ENCODE measurements at regions not wholly inside any gene's neighbourhood (a gene's known extent, or its start where the extent isn't known, plus 50 kb on each side); places are given as distances from the start of the nearest gene placed in this dataset.

DNA sequence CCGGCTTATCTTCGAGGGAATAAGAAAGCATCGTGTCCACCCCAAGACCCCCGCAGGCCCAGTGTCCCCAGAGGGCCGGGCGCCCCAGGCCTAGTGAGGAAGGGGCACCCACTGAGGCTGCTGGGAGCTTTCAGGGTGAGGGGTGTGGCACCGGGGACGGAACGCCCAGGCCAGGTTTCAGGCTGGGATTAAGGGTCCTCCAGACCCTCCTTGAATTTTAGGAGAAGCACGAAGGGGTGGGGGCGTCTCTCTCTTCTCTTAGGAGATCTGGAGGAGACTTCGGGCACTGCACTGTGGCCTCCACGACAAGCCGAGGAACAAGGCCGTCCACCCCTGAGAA is 96.8 kb downstream of the PDGFA start:
- TF ChIP-seq EZH2 (IDR thresholded peaks at IDR 0.05; ENCODE audit: low read length, unreplicated experiment) (no peak), EZH2phosphoT487 (IDR thresholded peaks at IDR 0.05; ENCODE audit: borderline replicate concordance, low read length) (no peak)
- TF ChIP-seq, protein P1, sequence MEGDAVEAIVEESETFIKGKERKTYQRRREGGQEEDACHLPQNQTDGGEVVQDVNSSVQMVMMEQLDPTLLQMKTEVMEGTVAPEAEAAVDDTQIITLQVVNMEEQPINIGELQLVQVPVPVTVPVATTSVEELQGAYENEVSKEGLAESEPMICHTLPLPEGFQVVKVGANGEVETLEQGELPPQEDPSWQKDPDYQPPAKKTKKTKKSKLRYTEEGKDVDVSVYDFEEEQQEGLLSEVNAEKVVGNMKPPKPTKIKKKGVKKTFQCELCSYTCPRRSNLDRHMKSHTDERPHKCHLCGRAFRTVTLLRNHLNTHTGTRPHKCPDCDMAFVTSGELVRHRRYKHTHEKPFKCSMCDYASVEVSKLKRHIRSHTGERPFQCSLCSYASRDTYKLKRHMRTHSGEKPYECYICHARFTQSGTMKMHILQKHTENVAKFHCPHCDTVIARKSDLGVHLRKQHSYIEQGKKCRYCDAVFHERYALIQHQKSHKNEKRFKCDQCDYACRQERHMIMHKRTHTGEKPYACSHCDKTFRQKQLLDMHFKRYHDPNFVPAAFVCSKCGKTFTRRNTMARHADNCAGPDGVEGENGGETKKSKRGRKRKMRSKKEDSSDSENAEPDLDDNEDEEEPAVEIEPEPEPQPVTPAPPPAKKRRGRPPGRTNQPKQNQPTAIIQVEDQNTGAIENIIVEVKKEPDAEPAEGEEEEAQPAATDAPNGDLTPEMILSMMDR (conservative IDR thresholded peaks at IDR 0.05; ENCODE audit: low read depth, low read length) = no peak
